Mononuclear cell (primary cell): ENCODE measurements at regions not wholly inside any gene's neighbourhood (a gene's known extent, or its start where the extent isn't known, plus 50 kb on each side); places are given as distances from the start of the nearest gene placed in this dataset.
"Not testable (repeated sequence)": the region's sequence is repeated elsewhere in the genome, so short reads cannot be mapped to it uniquely, and the experiment has no call there.

Source experiments
- H3K27me3 ChIP-seq: 2 replicates; pipeline ENCODE4 v1.6.0; 2011; ENCODE audit warnings: low read length, control low read depth; ENCODE audit not compliant: insufficient read depth
- H3K4me1 ChIP-seq: 2 replicates; pipeline ENCODE4 v1.5.1; 2011; ENCODE audit warnings: mild to moderate bottlenecking, low read length, control low read depth; ENCODE audit not compliant: insufficient read depth
- H3K4me3 ChIP-seq: 2 replicates; pipeline ENCODE4 v1.5.1; 2011; ENCODE audit warnings: mild to moderate bottlenecking, low read length, moderate library complexity
- H3K9me3 ChIP-seq: 2 replicates; pipeline ENCODE4 v1.5.1; 2011; ENCODE audit warnings: low read depth, mild to moderate bottlenecking, control low read depth, low read length

GRCh38 chr1:219050822-219051125 lies 122.9 kb upstream of the LYPLAL1 start:
- Histone ChIP-seq H3K4me3 (no peak overlapping the region), H3K4me1 (no peaks in the 10 kb centered on the region), H3K9me3 (no peaks in the 10 kb centered on the region), H3K27me3 (no peaks in the 10 kb centered on the region)

GRCh38 chr1:219051547-219051946 lies 122.1 kb upstream of the LYPLAL1 start:
- Histone ChIP-seq H3K9me3 (no peaks in the 10 kb centered on the region), H3K27me3 (no peaks in the 10 kb centered on the region), H3K4me1 (no peaks in the 10 kb centered on the region), H3K4me3 (no peak overlapping the region)

- H3K4me1 ChIP-seq = no peaks in the 10 kb centered on the region
- H3K27me3 ChIP-seq = no peaks in the 10 kb centered on the region
- no peak overlapping the region for H3K4me3 ChIP-seq
- H3K9me3 ChIP-seq = peaks cover 8% of the 10 kb centered on the region
Observed at GRCh38 chr1:219058891-219059820, 114.5 kb upstream of the LYPLAL1 start.

DNA sequence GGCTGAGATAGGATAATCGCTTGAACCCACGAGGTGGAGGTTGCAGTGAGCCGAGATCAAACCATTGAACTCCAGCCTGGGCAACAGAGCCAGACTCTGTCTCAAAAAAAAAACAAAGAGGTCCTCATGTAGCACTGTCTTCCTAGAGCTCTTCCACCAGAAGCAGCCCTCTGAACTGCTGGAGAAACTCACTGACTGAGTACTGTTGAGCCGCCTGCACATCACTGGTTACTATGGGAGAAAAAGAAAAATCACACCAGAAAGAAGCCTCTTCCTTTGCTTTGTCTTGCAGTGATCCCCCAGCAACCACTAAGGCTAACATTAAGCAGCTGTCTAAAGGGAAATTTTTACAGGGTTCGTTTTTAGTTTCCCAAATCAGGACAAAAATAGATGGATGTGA lies 112.9 kb upstream of the LYPLAL1 start:
- H3K27me3 ChIP-seq = no peaks in the 10 kb centered on the region
- no peaks in the 10 kb centered on the region for H3K4me1 ChIP-seq
- H3K4me3 ChIP-seq = no peak overlapping the region
- H3K9me3 ChIP-seq = peaks cover 8% of the 10 kb centered on the region

GRCh38 chr1:219062161-219062560 lies 111.5 kb upstream of the LYPLAL1 start:
- H3K4me1 ChIP-seq = no peaks in the 10 kb centered on the region
- peaks cover 4% of the 10 kb centered on the region for H3K9me3 ChIP-seq
- H3K27me3 ChIP-seq = no peaks in the 10 kb centered on the region
- H3K4me3 ChIP-seq = no peak overlapping the region

DNA sequence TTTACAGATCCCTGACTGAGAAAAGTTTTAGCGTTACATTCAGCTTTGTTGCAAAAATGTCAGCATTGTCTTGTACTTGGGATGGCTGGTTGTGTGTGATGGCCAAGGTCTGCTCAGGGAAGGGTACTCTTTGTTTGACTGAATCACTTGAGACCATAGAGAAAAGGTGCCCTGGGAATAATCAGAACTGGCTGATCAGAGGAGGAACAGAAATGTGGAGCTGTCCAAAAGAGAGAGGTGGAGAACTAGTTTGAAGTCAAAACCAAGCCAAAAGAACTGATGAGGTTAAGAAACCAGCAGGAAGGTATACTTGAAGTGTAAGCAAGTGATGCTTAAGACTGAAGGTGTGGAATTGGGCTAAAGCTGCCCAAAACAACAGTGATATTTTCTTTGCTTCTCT lies 107.6 kb upstream of the LYPLAL1 start:
- H3K27me3 ChIP-seq = no peaks in the 10 kb centered on the region
- no peaks in the 10 kb centered on the region for H3K4me1 ChIP-seq
- H3K4me3 ChIP-seq = no peak overlapping the region
- no peaks in the 10 kb centered on the region for H3K9me3 ChIP-seq

DNA sequence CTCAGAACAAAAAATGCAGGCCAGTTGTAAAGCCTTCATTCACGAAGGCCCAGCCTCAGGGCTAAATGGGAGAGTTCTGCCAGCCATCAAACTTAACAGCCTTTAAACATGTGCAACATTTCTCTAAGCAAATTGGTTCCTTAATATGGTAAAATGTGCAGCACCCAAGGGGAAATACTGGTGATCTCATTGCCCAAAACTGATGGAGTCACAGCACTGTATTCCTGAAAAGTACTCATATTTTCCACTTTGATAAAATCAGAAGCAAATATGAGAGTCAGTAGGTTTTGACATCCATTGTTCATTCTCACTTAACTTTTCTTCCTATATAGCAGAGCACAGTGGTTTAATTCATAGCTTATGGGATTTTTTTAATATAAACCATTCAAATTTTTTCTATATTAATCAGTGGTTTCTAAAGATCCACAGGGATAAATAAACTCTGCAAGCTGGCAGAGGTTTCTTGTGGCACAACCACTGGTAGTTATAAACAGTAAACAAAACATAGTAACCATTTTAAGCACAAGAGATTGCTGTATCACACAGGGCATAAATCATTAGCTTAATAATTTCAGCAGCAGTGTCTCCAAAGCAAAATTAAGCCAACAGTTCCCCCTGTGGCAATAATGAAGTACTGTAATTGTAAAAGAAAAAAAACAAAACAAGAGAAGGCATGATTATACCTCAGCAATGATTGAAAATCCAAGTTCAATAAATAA lies 106.9 kb upstream of the LYPLAL1 start:
- Histone ChIP-seq H3K9me3 (no peaks in the 10 kb centered on the region), H3K4me3 (no peak overlapping the region), H3K27me3 (no peaks in the 10 kb centered on the region), H3K4me1 (no peaks in the 10 kb centered on the region)

GRCh38 chr1:219067350-219067712 lies 106.3 kb upstream of the LYPLAL1 start:
- no peaks in the 10 kb centered on the region for H3K9me3 ChIP-seq
- no peak overlapping the region for H3K4me3 ChIP-seq
- no peaks in the 10 kb centered on the region for H3K27me3 ChIP-seq
- no peaks in the 10 kb centered on the region for H3K4me1 ChIP-seq

GRCh38 chr1:219070395-219070794 lies 103.3 kb upstream of the LYPLAL1 start:
- H3K27me3 ChIP-seq, H3K4me1 ChIP-seq, H3K9me3 ChIP-seq, H3K4me3 ChIP-seq: not testable (repeated sequence)

GRCh38 chr1:219071209-219071608 lies 102.5 kb upstream of the LYPLAL1 start:
- no peak overlapping the region for H3K4me3 ChIP-seq
- no peaks in the 10 kb centered on the region for H3K4me1 ChIP-seq
- no peaks in the 10 kb centered on the region for H3K27me3 ChIP-seq
- no peaks in the 10 kb centered on the region for H3K9me3 ChIP-seq

DNA sequence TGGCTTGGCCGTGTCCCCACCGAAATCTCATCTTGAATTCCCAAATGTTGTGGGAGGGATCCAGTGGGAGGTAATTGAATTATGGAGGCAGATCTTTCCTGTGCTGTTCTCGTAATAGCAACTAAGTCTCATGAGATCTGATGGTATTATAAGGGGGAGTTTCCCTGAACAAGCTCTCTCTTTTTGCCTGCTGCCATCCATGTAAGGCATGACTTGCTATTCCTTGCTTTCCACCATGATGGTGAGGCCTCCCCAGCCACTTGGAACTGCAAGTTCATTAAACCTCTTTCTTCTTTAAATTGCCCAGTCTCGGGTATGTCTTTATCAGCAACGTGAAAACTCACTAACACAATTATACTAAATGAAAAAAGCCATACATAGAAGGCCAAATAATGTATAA lies 101.3 kb upstream of the LYPLAL1 start:
- H3K9me3 ChIP-seq = no peaks in the 10 kb centered on the region
- no peak overlapping the region for H3K4me3 ChIP-seq

DNA sequence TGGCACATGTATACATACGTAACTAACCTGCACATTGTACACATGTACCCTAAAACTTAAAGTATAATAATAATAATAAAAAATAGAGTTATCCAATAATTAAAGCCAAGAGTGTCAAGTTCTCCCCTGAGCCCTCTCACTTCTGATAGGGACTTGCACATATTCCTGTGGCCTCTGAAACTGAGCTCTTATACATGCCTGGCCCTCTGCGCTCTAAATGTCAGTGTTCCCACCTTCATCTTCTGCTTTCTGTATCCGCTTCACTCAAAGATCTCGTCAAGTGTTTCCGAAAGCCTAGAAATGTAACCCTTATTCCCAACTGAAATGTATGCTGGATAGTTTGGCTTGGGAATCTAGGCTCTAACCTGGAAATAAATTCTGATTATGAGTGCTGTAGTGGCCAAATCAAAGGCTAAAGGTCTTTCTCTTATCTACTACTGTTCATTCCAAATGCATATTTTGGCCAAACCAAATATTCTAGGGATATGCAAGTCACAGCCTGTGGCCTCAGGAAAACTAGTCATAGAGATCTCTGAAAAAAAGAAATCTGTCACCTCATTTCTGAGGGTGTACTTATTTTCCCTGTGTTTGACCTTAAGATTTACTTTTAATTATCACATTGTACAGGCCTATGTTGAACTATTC lies 99.5 kb upstream of the LYPLAL1 start:
- no peaks in the 10 kb centered on the region for H3K27me3 ChIP-seq
- H3K4me3 ChIP-seq = no peak overlapping the region
- no peaks in the 10 kb centered on the region for H3K4me1 ChIP-seq
- H3K9me3 ChIP-seq = no peaks in the 10 kb centered on the region

More for the DNA sequence above, 101.3 kb upstream of the LYPLAL1 start:
- Histone ChIP-seq H3K27me3 (no peaks in the 10 kb centered on the region), H3K4me1 (no peaks in the 10 kb centered on the region)

DNA sequence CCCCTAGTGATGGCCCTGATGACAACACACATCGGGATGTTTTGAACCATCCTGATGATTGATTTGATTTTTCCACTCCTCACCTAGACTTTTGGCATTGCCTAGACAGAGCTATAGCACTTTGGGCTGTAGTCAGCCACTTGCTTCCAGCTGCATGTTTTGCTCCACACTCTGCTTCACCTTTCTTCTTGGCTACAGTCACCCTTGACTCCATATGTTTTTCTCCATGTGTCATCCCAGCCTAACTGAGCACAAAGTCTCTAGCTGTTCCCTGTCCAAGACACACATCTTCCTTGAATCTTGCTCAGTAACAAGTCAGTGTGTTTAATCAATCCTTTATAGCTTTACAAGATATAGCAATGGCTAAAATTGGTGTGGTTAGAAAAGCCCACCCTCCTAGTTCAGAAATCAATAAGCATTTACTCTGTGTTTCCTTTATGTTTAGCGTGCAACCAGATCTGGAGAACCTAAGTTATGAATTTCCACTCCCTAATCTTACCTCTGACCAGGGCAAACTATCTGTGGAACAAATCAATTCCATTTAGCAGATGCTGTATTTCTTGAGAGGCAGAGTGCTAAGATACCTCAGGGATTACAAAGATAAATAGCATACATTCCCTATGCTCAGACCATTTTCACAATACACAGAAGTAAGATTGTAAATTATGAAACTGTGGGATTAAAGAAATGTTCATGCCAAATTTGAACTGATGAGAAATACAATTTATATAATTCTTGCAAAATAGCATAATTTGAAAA lies 98.4 kb upstream of the LYPLAL1 start:
- H3K4me1 ChIP-seq = no peaks in the 10 kb centered on the region
- H3K27me3 ChIP-seq = no peaks in the 10 kb centered on the region
- H3K9me3 ChIP-seq = no peaks in the 10 kb centered on the region
- H3K4me3 ChIP-seq = no peak overlapping the region

DNA sequence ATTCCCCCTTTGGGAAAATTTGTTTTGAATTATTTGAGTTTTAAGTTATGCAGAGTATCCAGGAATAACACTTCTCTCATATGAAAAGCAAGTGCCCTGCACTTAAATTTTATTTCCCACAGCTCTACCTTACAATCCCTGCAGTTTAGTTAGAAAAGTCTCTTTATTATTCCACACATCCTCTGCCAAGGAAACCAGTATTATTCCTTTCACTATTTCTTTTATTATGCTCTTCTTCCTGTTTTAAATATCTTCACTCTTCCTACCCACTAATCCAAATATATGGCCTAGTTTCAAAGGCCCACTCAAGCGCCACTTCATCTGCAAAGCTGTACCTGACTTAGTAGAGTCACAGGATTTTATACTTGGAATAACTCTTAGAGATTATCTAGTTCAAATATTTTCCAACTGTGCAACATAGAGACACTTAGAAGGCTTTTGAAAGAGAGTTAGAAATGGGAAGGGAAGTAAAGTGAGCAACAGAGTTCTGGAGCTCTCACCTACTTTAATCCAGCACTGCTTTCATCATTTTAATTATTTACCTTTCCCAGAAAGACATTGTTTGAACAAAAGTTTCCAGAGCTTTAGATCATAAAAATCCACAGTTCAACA lies 97.2 kb upstream of the LYPLAL1 start:
- Histone ChIP-seq H3K4me1 (no peaks in the 10 kb centered on the region), H3K4me3 (no peak overlapping the region), H3K27me3 (no peaks in the 10 kb centered on the region), H3K9me3 (no peaks in the 10 kb centered on the region)
